HepG2 (cell line): ENCODE measurements at regions not wholly inside any gene's neighbourhood (a gene's known extent, or its start where the extent isn't known, plus 50 kb on each side); places are given as distances from the start of the nearest gene placed in this dataset.

Experiments used
- CAMTA2 ChIP-seq: sonication (generic); formaldehyde crosslinking; IDR thresholded peaks from 2 replicates; pipeline ENCODE4 v1.4.0; 2020; ENCODE audit warnings: mild to moderate bottlenecking, missing genetic modification reagents, borderline replicate concordance
- CEBPG ChIP-seq: IDR thresholded peaks from 2 replicates; pipeline ENCODE4 v1.6.1; 2016
- CENPBD1 ChIP-seq: sonication (generic); formaldehyde crosslinking; IDR thresholded peaks from 2 replicates; pipeline ENCODE4 v1.8.0; 2022; ENCODE audit warnings: missing genetic modification reagents, low read depth, mild to moderate bottlenecking, borderline replicate concordance
- E2F1 ChIP-seq: sonication (generic); formaldehyde crosslinking; IDR thresholded peaks from 2 replicates; pipeline ENCODE4 v1.5.0; 2020; ENCODE audit warnings: missing genetic modification reagents
- FIP1L1 ChIP-seq: fragments of 200-400 bp; formaldehyde crosslinking; IDR thresholded peaks from 2 replicates; pipeline ENCODE4 v1.6.1; 2018; ENCODE audit warnings: low read depth, mild to moderate bottlenecking, low read length, moderate library complexity, borderline replicate concordance; ENCODE audit not compliant: insufficient read depth
- GRHL1 ChIP-seq: sonication (generic); formaldehyde crosslinking; conservative IDR thresholded peaks from 2 replicates; pipeline ENCODE4 v1.8.0; 2022; ENCODE audit warnings: missing genetic modification reagents
- MLX ChIP-seq: IDR thresholded peaks from 2 replicates; pipeline ENCODE4 v1.6.1; 2016
- ONECUT2 ChIP-seq: sonication (generic); formaldehyde crosslinking; IDR thresholded peaks from 2 replicates; pipeline ENCODE4 v1.4.0; 2020; ENCODE audit warnings: missing genetic modification reagents
- RERE ChIP-seq: IDR thresholded peaks from 2 replicates; pipeline ENCODE4 v1.6.1; 2016; ENCODE audit warnings: low read depth, missing genetic modification reagents, missing compliant biosample characterization
- RXRA ChIP-seq: sonication (generic); formaldehyde crosslinking; IDR thresholded peaks from 2 replicates; pipeline ENCODE4 v1.5.1; 2020; ENCODE audit warnings: missing genetic modification reagents
- SRSF1 ChIP-seq: fragments of 200-400 bp; formaldehyde crosslinking; optimal IDR thresholded peaks from 2 replicates; pipeline ENCODE3; 2017; ENCODE audit warnings: mild to moderate bottlenecking, low read depth, low read length, moderate library complexity
- ZNF513 ChIP-seq: sonication (generic); formaldehyde crosslinking; conservative IDR thresholded peaks from 2 replicates; pipeline ENCODE4 v1.5.0; 2020; ENCODE audit warnings: missing genetic modification reagents
- ZNF552 ChIP-seq: sonication (generic); formaldehyde crosslinking; IDR thresholded peaks from 2 replicates; pipeline ENCODE4 v1.9.0; 2022; ENCODE audit warnings: missing genetic modification reagents, mild to moderate bottlenecking, borderline replicate concordance
- ZNF770 ChIP-seq: sonication (generic); formaldehyde crosslinking; IDR thresholded peaks from 2 replicates; pipeline ENCODE4 v1.5.0; 2020; ENCODE audit warnings: mild to moderate bottlenecking, missing genetic modification reagents

GRCh38 chr10:30542001-30542894, 87.3 kb downstream of the LYZL2 start (continued):
- no peak for TF ChIP-seq SRSF1
- TF ChIP-seq ONECUT2 (CRISPR knock-in tag), result peak; percentile 95
- no peak for TF ChIP-seq CENPBD1 (CRISPR knock-in tag)
- peak; percentile 87; the same call in 1 of the 2 replicates for TF ChIP-seq RXRA (CRISPR knock-in tag)
- no peak for TF ChIP-seq ZNF513 (CRISPR knock-in tag)
- TF ChIP-seq CAMTA2 (CRISPR knock-in tag), result no peak
- peak; percentile 94 for TF ChIP-seq RERE (CRISPR knock-in tag)
- TF ChIP-seq GRHL1, result no peak
- TF ChIP-seq CEBPG (CRISPR knock-in tag), result peak; percentile 86
- TF ChIP-seq MLX, result peak; percentile 82
- TF ChIP-seq ZNF552, result no peak; the same call in 1 of the 2 replicates
- TF ChIP-seq E2F1 (CRISPR knock-in tag), result peak; percentile 38; the same call in 1 of the 2 replicates
- no peak for TF ChIP-seq FIP1L1
- TF ChIP-seq ZNF770 (CRISPR knock-in tag), result peak; percentile 19; the same call in 1 of the 2 replicates
